Immature natural killer cell (primary cell): ENCODE measurements at regions not wholly inside any gene's neighbourhood (a gene's known extent, or its start where the extent isn't known, plus 50 kb on each side); places are given as distances from the start of the nearest gene placed in this dataset.
A peak's percentile ranks its signal among the peaks of the same experiment; 100 is the strongest.

Experiments
- DNase-seq, 3 donors: peaks; one replicate each; pipeline ENCODE4 v3.0.0; 2022; ENCODE audit warnings: mixed read lengths in 1 of 3
- H3K27ac Mint-ChIP-seq, 6 donors: one replicate each; pipeline ENCODE4 v1.8.0; 2020; ENCODE audit warnings: mixed read lengths in 6 of 6, mild to moderate bottlenecking in 5 of 6, inconsistent platforms in 4 of 6, moderate library complexity in 3 of 6
- H3K27me3 Mint-ChIP-seq, 3 donors: one replicate each; pipeline ENCODE4 v1.8.0; 2020 to 2021; ENCODE audit warnings: low read depth in 3 of 3, mild to moderate bottlenecking in 3 of 3, mixed read lengths in 3 of 3, moderate library complexity in 3 of 3, inconsistent platforms in 1 of 3
- H3K36me3 Mint-ChIP-seq, 3 donors: one replicate each; pipeline ENCODE4 v1.8.0; 2020; ENCODE audit warnings: mixed read lengths in 3 of 3, inconsistent platforms in 2 of 3, mild to moderate bottlenecking in 2 of 3
- H3K4me1 Mint-ChIP-seq, 2 donors: one replicate each; pipeline ENCODE4 v1.8.0; 2020; ENCODE audit warnings: inconsistent platforms in 2 of 2, mild to moderate bottlenecking in 2 of 2, mixed read lengths in 2 of 2, moderate library complexity in 1 of 2
- H3K4me3 Mint-ChIP-seq, 5 donors: one replicate each; pipeline ENCODE4 v1.8.0; 2020; ENCODE audit warnings: mild to moderate bottlenecking in 5 of 5, mixed read lengths in 5 of 5, inconsistent platforms in 3 of 5, moderate library complexity in 3 of 5
- H3K9me3 Mint-ChIP-seq, 6 donors: one replicate each; pipeline ENCODE4 v1.8.0; 2020; ENCODE audit warnings: mild to moderate bottlenecking in 6 of 6, mixed read lengths in 6 of 6, inconsistent platforms in 4 of 6, moderate library complexity in 3 of 6

DNA sequence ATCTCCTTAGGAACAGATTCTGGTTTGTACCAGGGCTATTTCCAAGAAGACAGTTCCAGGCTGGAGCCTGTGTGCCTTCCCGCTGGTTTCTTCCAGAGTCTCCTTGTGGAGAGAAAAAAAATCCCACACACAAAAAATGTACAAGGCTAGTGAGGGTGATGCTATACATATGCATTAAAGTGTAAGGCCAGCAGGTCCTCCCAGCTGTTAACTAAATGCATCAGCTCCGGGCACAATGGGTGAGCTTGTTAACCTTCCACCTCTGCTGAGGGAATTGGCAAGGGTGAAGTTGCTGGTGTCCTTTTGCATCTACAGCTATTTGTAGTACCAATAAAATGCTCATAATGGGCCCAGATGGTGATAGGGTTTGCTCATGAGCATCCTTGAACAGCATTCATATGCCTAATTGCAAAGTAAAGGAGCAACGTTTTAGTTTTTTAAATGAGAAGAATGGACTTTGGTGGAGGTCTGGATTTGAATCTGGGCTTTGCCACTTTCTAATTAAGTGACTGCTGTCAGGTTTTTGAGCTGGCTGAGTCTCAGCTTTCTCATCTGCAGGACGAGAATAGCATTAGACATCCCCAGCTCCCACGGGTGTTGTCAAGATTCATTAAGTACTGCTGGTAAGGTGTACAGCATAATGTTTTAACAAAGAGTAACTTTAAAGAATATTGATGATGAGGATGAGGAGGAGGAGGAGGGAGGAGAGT, 361.8 kb downstream of the QKI start:
- Mint-ChIP-seq H3K9me3 (no peaks in the 10 kb centered on the region), H3K4me3 (no peak overlapping the region), H3K27me3 (peaks cover under 1 to 2% (median 2%) of the 10 kb centered on the region in 3 donors), H3K27ac (no peak overlapping the region), H3K36me3 (no peaks in the 10 kb centered on the region), H3K4me1 (peaks cover 0 to 1% of the 10 kb centered on the region in 2 donors)
- DNase-seq: no peak

DNA sequence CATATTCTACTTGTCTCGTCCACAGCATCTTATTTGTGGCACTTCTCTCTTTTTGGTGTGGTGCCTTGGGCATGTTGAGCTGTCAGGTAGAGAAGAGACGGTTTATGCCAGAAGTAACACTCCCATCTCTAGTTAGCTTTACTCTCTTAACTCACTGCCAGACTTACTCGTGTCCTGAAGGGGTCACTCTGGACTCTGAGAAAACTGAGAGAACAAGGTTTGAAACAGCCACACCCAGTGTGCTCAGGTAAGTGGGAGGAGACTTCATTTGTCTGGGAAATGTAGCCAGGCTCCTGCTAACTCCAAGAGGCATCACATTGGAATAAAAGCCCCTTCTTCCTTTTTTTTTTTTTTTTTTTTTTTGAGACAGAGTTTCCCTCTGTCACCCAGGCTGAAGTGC, 360.8 kb downstream of the QKI start:
- peaks cover 2 to 8% of the 10 kb centered on the region in 2 donors for H3K4me1 Mint-ChIP-seq
- H3K4me3 Mint-ChIP-seq: no peak overlapping the region
- H3K27ac Mint-ChIP-seq: no peak overlapping the region
- DNase-seq: no peak
- peaks cover 2 to 4% (median 2%) of the 10 kb centered on the region in 3 donors for H3K27me3 Mint-ChIP-seq
- H3K9me3 Mint-ChIP-seq: no peaks in the 10 kb centered on the region
- H3K36me3 Mint-ChIP-seq: no peaks in the 10 kb centered on the region

DNA sequence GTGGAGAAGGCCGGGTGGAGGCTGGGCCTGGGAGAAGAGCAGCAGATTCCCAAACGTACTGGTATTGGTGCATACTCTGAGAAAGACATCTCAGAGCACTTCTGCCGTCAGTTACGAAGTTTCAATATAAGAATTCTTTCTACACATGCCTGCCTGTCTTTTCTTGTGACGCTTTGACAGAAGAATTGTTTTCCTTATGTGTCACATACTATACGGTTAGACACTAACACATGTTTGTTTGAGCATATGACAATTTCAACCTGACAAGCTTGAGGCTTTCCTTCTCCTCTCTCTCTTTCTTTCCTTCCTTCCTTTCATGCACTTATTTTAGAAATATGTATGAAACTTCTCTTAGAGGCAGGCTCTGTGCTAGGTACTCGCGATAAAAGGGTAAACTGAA, 360.0 kb downstream of the QKI start:
- no peak for DNase-seq
- H3K4me3 Mint-ChIP-seq: no peak overlapping the region

DNA sequence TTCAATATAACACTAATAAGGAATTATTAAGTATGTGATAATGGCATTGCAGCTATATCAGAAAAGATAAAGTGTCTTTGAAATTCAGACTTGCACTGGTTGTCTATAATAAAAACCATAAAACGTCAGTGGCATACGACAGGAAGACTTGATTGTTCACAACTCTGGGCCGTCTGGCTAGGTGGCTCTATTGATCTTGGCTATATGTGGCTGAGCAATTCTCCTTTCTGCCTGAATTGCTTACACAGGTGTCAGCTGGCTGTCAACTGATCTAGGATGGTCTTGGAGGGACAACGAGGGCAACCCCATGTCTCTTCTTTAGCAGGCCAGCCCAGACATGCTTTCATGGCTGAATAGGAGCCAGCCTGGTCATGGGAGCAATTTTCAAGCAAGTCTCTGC, 359.1 kb downstream of the QKI start:
- peaks cover 0 to 1% (median 0%) of the 10 kb centered on the region in 6 donors for H3K9me3 Mint-ChIP-seq
- H3K27me3 Mint-ChIP-seq: peaks cover 2 to 4% (median 2%) of the 10 kb centered on the region in 3 donors
- no peaks in the 10 kb centered on the region for H3K36me3 Mint-ChIP-seq
- no peak for DNase-seq
- H3K4me1 Mint-ChIP-seq: peaks cover 2 to 8% of the 10 kb centered on the region in 2 donors
- no peak overlapping the region for H3K4me3 Mint-ChIP-seq
- H3K27ac Mint-ChIP-seq: no peak overlapping the region

More for the DNA sequence above, 360.0 kb downstream of the QKI start:
- Mint-ChIP-seq H3K4me1 (peaks cover 2 to 8% of the 10 kb centered on the region in 2 donors), H3K27ac (no peak overlapping the region), H3K9me3 (no peaks in the 10 kb centered on the region), H3K27me3 (peaks cover 2 to 4% (median 2%) of the 10 kb centered on the region in 3 donors), H3K36me3 (no peaks in the 10 kb centered on the region)

DNA sequence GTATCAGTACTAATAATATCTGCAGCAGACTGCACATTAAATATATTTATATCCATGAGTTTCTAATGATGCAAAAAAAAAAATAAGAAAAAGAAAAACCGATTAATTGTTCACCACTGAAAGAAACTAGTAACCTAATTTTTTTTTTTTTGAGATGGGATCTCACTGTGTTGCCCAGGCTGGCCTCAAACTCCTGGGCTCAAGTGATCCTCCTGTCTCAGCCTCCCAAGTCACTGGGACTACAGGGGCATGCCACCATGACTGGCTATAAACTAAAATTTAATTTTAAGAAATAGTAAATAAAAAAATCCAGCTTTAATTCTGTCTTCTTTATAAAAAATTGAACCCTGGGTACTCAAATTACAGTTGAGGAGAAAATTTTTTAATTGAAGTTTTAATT, 358.2 kb downstream of the QKI start:
- DNase-seq: no peak
- Mint-ChIP-seq H3K27me3 (peaks cover 2 to 4% (median 2%) of the 10 kb centered on the region in 3 donors), H3K4me3 (no peak overlapping the region), H3K36me3 (no peaks in the 10 kb centered on the region), H3K4me1 (peaks cover 2 to 8% of the 10 kb centered on the region in 2 donors), H3K27ac (no peak overlapping the region), H3K9me3 (peaks cover 0 to 1% (median 0%) of the 10 kb centered on the region in 6 donors)

DNA sequence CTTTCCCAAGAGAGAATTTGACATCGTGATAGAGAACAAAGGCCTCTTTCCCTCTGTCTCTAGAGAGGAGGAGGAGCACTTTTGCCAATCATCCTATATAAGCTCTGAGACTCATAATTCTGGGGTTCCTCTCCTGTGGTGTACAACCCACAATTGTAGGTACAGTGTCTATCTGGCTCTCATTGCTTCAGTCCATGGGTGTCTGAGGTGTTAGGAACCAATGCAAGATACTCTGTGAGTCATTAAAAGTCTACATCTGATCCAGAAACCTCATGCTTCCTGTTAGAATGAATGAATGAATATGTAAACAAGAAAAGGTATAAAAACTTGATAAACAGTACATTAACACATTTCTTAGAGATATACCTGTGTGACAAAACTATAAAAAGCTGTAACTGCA, 356.7 kb downstream of the QKI start:
- peaks cover 2 to 5% (median 4%) of the 10 kb centered on the region in 3 donors for H3K27me3 Mint-ChIP-seq
- peaks cover 0 to 1% (median 0%) of the 10 kb centered on the region in 6 donors for H3K9me3 Mint-ChIP-seq
- peak overlapping the region in 1 of 6 donors; percentile 29 for H3K27ac Mint-ChIP-seq
- peaks cover 7 to 14% of the 10 kb centered on the region in 2 donors for H3K4me1 Mint-ChIP-seq
- H3K36me3 Mint-ChIP-seq: no peaks in the 10 kb centered on the region
- H3K4me3 Mint-ChIP-seq: no peak overlapping the region
- DNase-seq: no peak

DNA sequence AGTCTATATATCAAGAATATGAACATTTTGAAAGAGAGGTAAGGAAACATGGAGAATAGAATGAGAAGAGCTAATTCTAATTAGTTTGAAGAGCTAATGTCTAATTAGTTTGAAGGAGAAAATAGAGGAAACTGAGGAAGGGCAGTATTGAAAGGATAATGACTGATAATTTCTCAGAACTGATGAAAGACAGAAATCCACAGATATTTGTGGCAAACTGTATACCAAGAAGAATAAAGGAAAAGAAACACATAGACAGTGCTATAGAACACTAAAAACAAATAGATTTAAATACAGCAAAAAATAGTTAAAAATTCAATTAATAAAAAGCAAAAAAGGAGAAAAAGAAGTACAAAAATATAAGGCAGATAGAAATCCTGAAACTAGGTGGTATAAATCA, 354.4 kb downstream of the QKI start:
- Mint-ChIP-seq H3K9me3 (peaks cover 0 to 1% (median 0%) of the 10 kb centered on the region in 6 donors), H3K27me3 (peaks cover 2 to 5% (median 4%) of the 10 kb centered on the region in 3 donors), H3K36me3 (peaks cover 0 to 3% (median 0%) of the 10 kb centered on the region in 3 donors), H3K4me3 (no peak overlapping the region), H3K4me1 (peaks cover 15 to 24% of the 10 kb centered on the region in 2 donors), H3K27ac (no peak overlapping the region)
- no peak for DNase-seq

DNA sequence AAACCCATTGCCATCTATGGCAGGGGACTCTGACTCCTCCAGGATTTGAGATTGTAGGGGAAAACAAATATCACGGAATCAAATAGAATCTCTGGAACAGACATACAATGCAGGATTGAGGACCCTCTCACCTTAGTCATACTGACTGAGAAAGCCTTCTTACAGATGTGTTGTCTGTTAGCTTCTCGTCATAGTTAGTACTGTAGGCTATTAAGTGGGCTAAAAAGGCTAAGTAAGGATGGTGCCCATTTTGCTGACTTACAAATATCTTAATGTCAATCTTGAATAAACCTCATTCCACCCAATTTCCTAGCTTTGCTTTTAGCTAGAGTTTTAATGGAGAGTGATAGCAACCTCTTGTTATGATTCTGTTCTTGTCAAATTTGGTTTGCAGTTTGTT, 352.4 kb downstream of the QKI start:
- Mint-ChIP-seq H3K9me3 (peaks cover 0 to 1% (median 0%) of the 10 kb centered on the region in 6 donors), H3K4me1 (peaks cover 15 to 24% of the 10 kb centered on the region in 2 donors), H3K36me3 (peaks cover 0 to 5% (median 0%) of the 10 kb centered on the region in 3 donors), H3K4me3 (no peak overlapping the region), H3K27me3 (peaks cover 3 to 10% (median 4%) of the 10 kb centered on the region in 3 donors), H3K27ac (peak overlapping the region in 1 of 6 donors; percentile 29)
- no peak for DNase-seq

DNA sequence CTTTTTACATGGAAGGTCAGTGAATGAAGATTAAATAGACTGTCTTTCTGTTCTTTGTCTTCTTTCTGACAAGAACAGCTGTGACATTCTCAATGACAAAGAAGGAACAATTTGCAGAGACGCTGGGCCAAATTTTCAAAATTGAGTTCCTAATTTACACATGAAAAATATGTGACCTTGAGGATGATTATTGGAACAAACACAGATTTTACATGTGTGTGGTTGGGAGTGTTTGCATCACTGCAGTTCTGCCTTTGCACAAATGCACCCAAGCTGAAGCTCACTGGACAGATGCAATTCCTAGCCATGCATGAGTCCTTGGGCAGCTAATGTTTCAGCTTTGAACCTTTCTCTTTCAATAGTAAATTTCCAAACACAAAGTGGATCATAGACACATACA, 350.8 kb downstream of the QKI start:
- peaks cover 0 to 5% (median 5%) of the 10 kb centered on the region in 3 donors for H3K36me3 Mint-ChIP-seq
- peaks cover 0 to 1% (median 0%) of the 10 kb centered on the region in 6 donors for H3K9me3 Mint-ChIP-seq
- H3K4me1 Mint-ChIP-seq: peaks cover 13 to 16% of the 10 kb centered on the region in 2 donors
- no peak overlapping the region for H3K4me3 Mint-ChIP-seq
- H3K27ac Mint-ChIP-seq: peak overlapping the region in 1 of 6 donors; percentile 21
- peaks cover 4 to 8% (median 5%) of the 10 kb centered on the region in 3 donors for H3K27me3 Mint-ChIP-seq
- DNase-seq: no peak

DNA sequence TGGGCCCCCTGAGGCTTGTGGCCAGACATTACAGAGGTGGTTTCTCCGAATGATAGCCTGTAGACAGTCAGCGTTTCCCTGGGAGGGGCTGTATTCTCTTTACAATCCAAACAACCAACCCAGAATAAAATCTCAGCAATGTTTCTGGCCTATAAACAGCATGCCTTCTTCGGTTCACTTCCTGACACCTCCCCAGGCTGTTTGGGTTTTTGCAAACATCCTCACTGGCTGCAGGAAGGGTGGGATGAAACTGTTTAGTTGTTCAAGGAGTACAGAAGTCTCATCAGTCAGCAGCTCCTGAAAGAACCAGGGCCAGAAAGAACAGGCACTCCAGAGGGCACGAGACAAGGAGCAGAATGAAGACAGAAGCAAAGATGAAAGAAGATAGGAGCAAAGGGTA, 350.0 kb downstream of the QKI start:
- H3K9me3 Mint-ChIP-seq: peaks cover 0 to 1% (median 0%) of the 10 kb centered on the region in 6 donors
- peaks cover 0 to 5% (median 5%) of the 10 kb centered on the region in 3 donors for H3K36me3 Mint-ChIP-seq
- H3K27ac Mint-ChIP-seq: no peak overlapping the region
- H3K4me3 Mint-ChIP-seq: peak overlapping the region in 1 of 5 donors; percentile 10
- peaks cover 4 to 8% (median 5%) of the 10 kb centered on the region in 3 donors for H3K27me3 Mint-ChIP-seq
- H3K4me1 Mint-ChIP-seq: peaks cover 13 to 19% of the 10 kb centered on the region in 2 donors
- no peak for DNase-seq

DNA sequence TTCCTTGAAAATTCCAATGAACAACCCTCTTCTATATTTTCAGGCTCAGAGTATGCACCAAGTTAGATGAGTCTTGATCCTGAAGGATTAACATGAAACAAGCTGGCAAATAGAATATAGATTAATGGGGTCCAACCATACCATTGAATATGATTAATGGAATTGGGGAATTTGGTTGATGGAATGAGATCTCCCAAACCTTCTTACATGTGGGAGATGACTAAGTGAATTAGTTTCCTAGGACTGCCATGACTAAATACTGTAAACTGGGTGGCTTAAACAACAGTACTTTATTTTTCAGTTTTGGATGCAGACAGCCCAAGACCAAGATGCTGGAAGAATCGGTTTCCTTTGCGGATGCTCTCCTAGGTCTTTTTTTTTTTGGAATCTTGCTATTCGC, 347.0 kb downstream of the QKI start:
- no peaks in the 10 kb centered on the region for H3K9me3 Mint-ChIP-seq
- peaks cover 22 to 41% of the 10 kb centered on the region in 2 donors for H3K4me1 Mint-ChIP-seq
- H3K4me3 Mint-ChIP-seq: no peak overlapping the region
- H3K27me3 Mint-ChIP-seq: peaks cover 6 to 10% (median 6%) of the 10 kb centered on the region in 3 donors
- peaks cover 0 to 10% (median 5%) of the 10 kb centered on the region in 3 donors for H3K36me3 Mint-ChIP-seq
- no peak for DNase-seq
- H3K27ac Mint-ChIP-seq: no peak overlapping the region

DNA sequence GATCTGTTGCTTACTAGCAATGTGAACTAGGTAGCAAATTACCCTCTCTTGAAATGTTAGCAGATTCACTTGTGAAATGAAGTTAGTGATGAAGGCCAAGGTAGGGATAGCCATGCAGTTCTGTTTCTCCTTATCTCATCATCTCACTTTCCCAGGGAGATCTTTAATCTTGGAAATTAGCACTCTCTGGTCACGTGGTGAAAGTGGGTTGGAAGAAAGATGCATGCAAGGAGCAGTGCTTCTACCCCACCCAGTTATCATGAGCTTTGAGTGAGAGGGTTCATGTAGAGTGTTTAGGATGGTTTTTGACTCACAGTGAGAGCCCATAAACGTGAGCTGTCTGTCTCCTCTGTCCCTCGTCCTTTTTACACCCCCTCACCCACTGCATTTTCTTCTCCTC, 346.3 kb downstream of the QKI start:
- Mint-ChIP-seq H3K27me3 (peaks cover 6 to 10% (median 6%) of the 10 kb centered on the region in 3 donors), H3K4me1 (peaks cover 18 to 38% of the 10 kb centered on the region in 2 donors), H3K4me3 (no peak overlapping the region), H3K9me3 (no peaks in the 10 kb centered on the region), H3K27ac (no peak overlapping the region), H3K36me3 (peaks cover 0 to 10% (median 5%) of the 10 kb centered on the region in 3 donors)
- no peak for DNase-seq

DNA sequence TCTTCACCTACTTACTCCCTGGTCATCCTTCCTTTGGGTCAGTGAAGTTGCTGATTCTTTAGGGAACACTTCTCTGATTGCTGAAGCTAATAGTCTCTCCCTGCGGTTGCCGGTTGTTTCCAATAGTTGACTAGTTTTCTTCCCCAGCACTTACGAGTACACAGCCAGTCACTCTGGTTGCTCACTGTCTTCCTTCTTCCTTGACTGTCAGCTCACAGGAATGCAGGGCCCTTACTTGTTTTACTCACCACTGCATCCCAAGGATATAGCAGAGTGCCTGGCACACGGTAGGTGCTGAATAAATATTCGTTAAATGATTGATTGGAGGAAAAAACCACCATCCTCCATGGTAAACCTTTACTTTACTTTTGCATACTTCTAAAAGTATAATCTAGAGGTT, 345.0 kb downstream of the QKI start:
- peak overlapping the region in 1 of 6 donors; percentile 27 for H3K27ac Mint-ChIP-seq
- H3K4me1 Mint-ChIP-seq: peaks cover 14 to 39% of the 10 kb centered on the region in 2 donors
- H3K36me3 Mint-ChIP-seq: peaks cover 0 to 14% (median 5%) of the 10 kb centered on the region in 3 donors
- H3K9me3 Mint-ChIP-seq: no peaks in the 10 kb centered on the region
- DNase-seq: no peak
- H3K27me3 Mint-ChIP-seq: peaks cover 6 to 10% (median 6%) of the 10 kb centered on the region in 3 donors
- H3K4me3 Mint-ChIP-seq: no peak overlapping the region

DNA sequence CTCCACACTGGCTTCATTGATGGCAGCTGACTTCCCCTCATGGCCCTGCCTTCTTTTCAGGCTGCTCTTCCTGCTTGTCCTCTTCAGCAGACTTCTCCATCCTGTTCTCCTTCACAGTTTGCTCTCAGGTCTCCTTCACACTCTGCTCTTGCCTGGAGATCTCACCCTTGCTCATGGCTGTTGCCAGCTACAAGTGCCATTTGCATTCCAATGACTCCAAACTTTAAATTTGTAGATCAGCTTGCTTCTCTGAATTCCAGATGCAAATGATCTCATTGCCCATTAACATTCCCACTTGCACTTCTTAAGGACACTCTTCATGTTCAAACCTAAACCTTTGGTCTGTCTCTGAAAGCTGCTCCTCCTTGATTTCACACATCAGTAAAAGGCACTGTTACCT, 343.0 kb downstream of the QKI start:
- DNase-seq: no peak
- Mint-ChIP-seq H3K4me1 (peaks cover 21 to 50% of the 10 kb centered on the region in 2 donors), H3K27ac (peak overlapping the region in 1 of 6 donors; percentile 1), H3K36me3 (peaks cover under 1 to 10% (median 5%) of the 10 kb centered on the region in 3 donors), H3K27me3 (peaks cover 2 to 6% (median 5%) of the 10 kb centered on the region in 3 donors), H3K9me3 (no peaks in the 10 kb centered on the region), H3K4me3 (no peak overlapping the region)
